K562 (cell line): ENCODE measurements at regions not wholly inside any gene's neighbourhood (a gene's known extent, or its start where the extent isn't known, plus 50 kb on each side); places are given as distances from the start of the nearest gene placed in this dataset.

Experiments
- CEBPG ChIP-seq, 3 experiments: fragments of 200-800 bp in 1 of 3; sonication (Bioruptor generic) in 1 of 3; sonication (generic) in 1 of 3; formaldehyde crosslinking in 1 of 3; IDR thresholded peaks in 2 of 3; conservative IDR thresholded peaks in 1 of 3; 2 replicates each; pipeline versions ENCODE4 v1.6.1 to v1.8.0; 2016 to 2022; ENCODE audit warnings: missing compliant biosample characterization in 2 of 3, missing genetic modification characterization in 2 of 3, mild to moderate bottlenecking in 1 of 3, missing genetic modification reagents in 1 of 3
- CHD2 ChIP-seq: IDR thresholded peaks from 2 replicates; pipeline ENCODE4 v1.6.1; 2011; ENCODE audit warnings: low read depth, low read length
- CREBBP ChIP-seq: IDR thresholded peaks from one replicate; pipeline ENCODE4 v1.6.1; 2012; ENCODE audit warnings: low read depth, mild to moderate bottlenecking, control low read depth, inconsistent platforms, low read length
- CSDE1 ChIP-seq, 2 experiments: fragments of 450-650 bp; IDR thresholded peaks; 2 replicates each; pipeline ENCODE4 v1.6.1; 2016; ENCODE audit warnings: mild to moderate bottlenecking in 1 of 2
- MEIS2 ChIP-seq: fragments of 450-650 bp; IDR thresholded peaks from 2 replicates; pipeline ENCODE4 v1.6.1; 2014; ENCODE audit warnings: mild to moderate bottlenecking; ENCODE audit not compliant: partially characterized antibody
- NFIC ChIP-seq: fragments of 450-650 bp; IDR thresholded peaks from 2 replicates; pipeline ENCODE4 v1.6.1; 2017; ENCODE audit warnings: mild to moderate bottlenecking, inconsistent platforms
- PYGO2 ChIP-seq: fragments of 450-650 bp; IDR thresholded peaks from 2 replicates; pipeline ENCODE4 v1.6.1; 2016; ENCODE audit warnings: mild to moderate bottlenecking, missing genetic modification characterization, moderate library complexity, missing compliant biosample characterization
- RBM39 ChIP-seq: fragments of 200-400 bp; formaldehyde crosslinking; optimal IDR thresholded peaks from 2 replicates; pipeline ENCODE3; 2018; ENCODE audit warnings: low read depth, low read length
- SREBF2 ChIP-seq: sonication (generic); formaldehyde crosslinking; IDR thresholded peaks from 2 replicates; pipeline ENCODE4 v1.4.0; 2020; ENCODE audit warnings: mild to moderate bottlenecking, missing genetic modification reagents
- ZFP1 ChIP-seq: fragments of 450-650 bp; formaldehyde crosslinking; IDR thresholded peaks from 2 replicates; pipeline ENCODE4 v1.4.0; 2020; ENCODE audit warnings: mild to moderate bottlenecking, mixed read lengths
- ZNF140 ChIP-seq: fragments of 250-450 bp; sonication (Bioruptor Pico); IDR thresholded peaks from 2 replicates; pipeline ENCODE4 v1.8.0; 2021; ENCODE audit warnings: moderate library complexity, mild to moderate bottlenecking, inconsistent platforms
- ZNF143 ChIP-seq: sonication (generic); formaldehyde crosslinking; IDR thresholded peaks from 2 replicates; pipeline ENCODE4 v1.9.0; 2022; ENCODE audit warnings: mild to moderate bottlenecking, missing genetic modification reagents
- ZNF184 ChIP-seq: sonication (generic); formaldehyde crosslinking; IDR thresholded peaks from 2 replicates; pipeline ENCODE4 v1.5.0; 2020; ENCODE audit warnings: missing genetic modification reagents
- ZNF197 ChIP-seq: fragments of 200-800 bp; sonication (Bioruptor generic); IDR thresholded peaks from 2 replicates; pipeline ENCODE4 v1.6.1; 2016; ENCODE audit warnings: low read depth, missing genetic modification characterization, missing compliant biosample characterization
- ZNF24 ChIP-seq: fragments of 450-650 bp; IDR thresholded peaks from 2 replicates; pipeline ENCODE4 v1.6.1; 2016
- ZNF445 ChIP-seq: fragments of 250-450 bp; sonication (Bioruptor Pico); IDR thresholded peaks from 2 replicates; pipeline ENCODE4 v1.4.0; 2020; ENCODE audit warnings: low read depth, mild to moderate bottlenecking, moderate library complexity
- ZNF511 ChIP-seq: sonication (generic); formaldehyde crosslinking; IDR thresholded peaks from 2 replicates; pipeline ENCODE4 v1.8.0; 2022; ENCODE audit warnings: mild to moderate bottlenecking, missing genetic modification reagents
- ZNF518B ChIP-seq: fragments of 250-450 bp; sonication (Bioruptor Pico); IDR thresholded peaks from 2 replicates; pipeline ENCODE4 v1.5.0; 2021; ENCODE audit warnings: mild to moderate bottlenecking, moderate library complexity
- TF ChIP-seq, protein P1 (sequence below): fragments of 450-650 bp; IDR thresholded peaks from 2 replicates; pipeline ENCODE4 v1.6.1; 2014; ENCODE audit warnings: low read depth, mild to moderate bottlenecking, moderate library complexity, borderline replicate concordance
- TF ChIP-seq, protein P2 (sequence below), 2 experiments: fragments of 450-650 bp; IDR thresholded peaks; 2 replicates each; pipeline ENCODE4 v1.6.1; 2016
- TF ChIP-seq, protein P3 (sequence below): fragments of 250-450 bp; sonication (Bioruptor Pico); IDR thresholded peaks from 2 replicates; pipeline ENCODE4 v1.6.1; 2021; ENCODE audit warnings: mild to moderate bottlenecking

- TF ChIP-seq, protein P1, sequence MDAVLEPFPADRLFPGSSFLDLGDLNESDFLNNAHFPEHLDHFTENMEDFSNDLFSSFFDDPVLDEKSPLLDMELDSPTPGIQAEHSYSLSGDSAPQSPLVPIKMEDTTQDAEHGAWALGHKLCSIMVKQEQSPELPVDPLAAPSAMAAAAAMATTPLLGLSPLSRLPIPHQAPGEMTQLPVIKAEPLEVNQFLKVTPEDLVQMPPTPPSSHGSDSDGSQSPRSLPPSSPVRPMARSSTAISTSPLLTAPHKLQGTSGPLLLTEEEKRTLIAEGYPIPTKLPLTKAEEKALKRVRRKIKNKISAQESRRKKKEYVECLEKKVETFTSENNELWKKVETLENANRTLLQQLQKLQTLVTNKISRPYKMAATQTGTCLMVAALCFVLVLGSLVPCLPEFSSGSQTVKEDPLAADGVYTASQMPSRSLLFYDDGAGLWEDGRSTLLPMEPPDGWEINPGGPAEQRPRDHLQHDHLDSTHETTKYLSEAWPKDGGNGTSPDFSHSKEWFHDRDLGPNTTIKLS, result no peak
- no peak for TF ChIP-seq RBM39
- TF ChIP-seq ZNF184 (CRISPR knock-in tag), result no peak
- no peak for TF ChIP-seq CSDE1 (IDR thresholded peaks at IDR 0.05)
- peak; percentile 95 for TF ChIP-seq NFIC
- no peak for TF ChIP-seq ZNF24
- TF ChIP-seq CREBBP, result no peak
- peak; percentile 93 for TF ChIP-seq MEIS2
- TF ChIP-seq ZNF143, result no peak
- TF ChIP-seq, protein P2, sequence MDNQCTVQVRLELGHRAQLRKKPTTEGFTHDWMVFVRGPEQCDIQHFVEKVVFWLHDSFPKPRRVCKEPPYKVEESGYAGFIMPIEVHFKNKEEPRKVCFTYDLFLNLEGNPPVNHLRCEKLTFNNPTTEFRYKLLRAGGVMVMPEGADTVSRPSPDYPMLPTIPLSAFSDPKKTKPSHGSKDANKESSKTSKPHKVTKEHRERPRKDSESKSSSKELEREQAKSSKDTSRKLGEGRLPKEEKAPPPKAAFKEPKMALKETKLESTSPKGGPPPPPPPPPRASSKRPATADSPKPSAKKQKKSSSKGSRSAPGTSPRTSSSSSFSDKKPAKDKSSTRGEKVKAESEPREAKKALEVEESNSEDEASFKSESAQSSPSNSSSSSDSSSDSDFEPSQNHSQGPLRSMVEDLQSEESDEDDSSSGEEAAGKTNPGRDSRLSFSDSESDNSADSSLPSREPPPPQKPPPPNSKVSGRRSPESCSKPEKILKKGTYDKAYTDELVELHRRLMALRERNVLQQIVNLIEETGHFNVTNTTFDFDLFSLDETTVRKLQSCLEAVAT (IDR thresholded peaks at IDR 0.05), result no peak
- 0 out of 2 replicates have a peak, but pooled peaks have one; percentile 5 for TF ChIP-seq PYGO2
- TF ChIP-seq SREBF2 (CRISPR knock-in tag), result no peak
- TF ChIP-seq ZNF197 (CRISPR knock-in tag), result no peak
- no peak for TF ChIP-seq CHD2
- TF ChIP-seq, protein P3, sequence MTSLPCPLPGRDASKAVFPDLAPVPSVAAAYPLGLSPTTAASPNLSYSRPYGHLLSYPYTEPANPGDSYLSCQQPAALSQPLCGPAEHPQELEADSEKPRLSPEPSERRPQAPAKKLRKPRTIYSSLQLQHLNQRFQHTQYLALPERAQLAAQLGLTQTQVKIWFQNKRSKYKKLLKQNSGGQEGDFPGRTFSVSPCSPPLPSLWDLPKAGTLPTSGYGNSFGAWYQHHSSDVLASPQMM, result no peak
- no peak for TF ChIP-seq ZNF518B (CRISPR knock-in tag)
- no peak for TF ChIP-seq ZNF511 (CRISPR knock-in tag)
- no peak for TF ChIP-seq ZFP1 (CRISPR knock-in tag)
- TF ChIP-seq ZNF445 (CRISPR knock-in tag), result no peak
- TF ChIP-seq ZNF140 (CRISPR knock-in tag), result no peak
- no peak for TF ChIP-seq CEBPG (CRISPR knock-in tag; IDR thresholded peaks at IDR 0.05)
- TF ChIP-seq CEBPG (tag; conservative IDR thresholded peaks at IDR 0.05 in 1 of 2, IDR thresholded peaks at IDR 0.05 in 1 of 2), result no peak
Observed at GRCh38 chr2:126994340-126994777, 95.7 kb downstream of the TEX51 start (continued).
